Endothelial cell of umbilical vein (primary cell): ENCODE measurements at regions not wholly inside any gene's neighbourhood (a gene's known extent, or its start where the extent isn't known, plus 50 kb on each side); places are given as distances from the start of the nearest gene placed in this dataset.

Experiments
- BruUV-seq: library from RNA; stranded (reverse); fragments of 400-500 nt; replicated peaks from 2 replicates; lab custom pipeline; 2021; lab: Mats Ljungman, UMichigan
- CTCF ChIA-PET: fragments of 300-600, 350-600 bp; sonication (Branson Sonifier 250); formaldehyde crosslinking; loops from one replicate; lab custom pipeline; 2021; ENCODE audit warnings: antibody characterized with exemption, inconsistent platforms; lab: Charles Lee
- POLR2A ChIA-PET: fragments of 300-600, 350-600 bp; sonication (Branson Sonifier 250); formaldehyde crosslinking; loops from one replicate; lab custom pipeline; 2021; ENCODE audit warnings: antibody characterized with exemption, inconsistent platforms; lab: Charles Lee
- DNase-seq: peaks from one replicate; pipeline ENCODE4 v3.0.0-alpha.2; 2011; ENCODE audit warnings: low read depth, low spot score
- FAIRE-seq: peaks from 2 replicates; lab custom pipeline; 2011; peaks lifted over from hg19 to GRCh38; lab: Jason Lieb, UNC
- H2AFZ ChIP-seq: 2 replicates; pipeline ENCODE4 v1.6.0; 2012; ENCODE audit warnings: low read depth, low read length, control low read depth, inconsistent platforms
- H3K27ac ChIP-seq: 2 replicates; pipeline ENCODE4 v1.5.1; 2011; ENCODE audit warnings: low read depth, mild to moderate bottlenecking, control low read depth, low read length, moderate library complexity; ENCODE audit not compliant: insufficient read depth
- H3K27me3 ChIP-seq, 2 experiments: 2 replicates each; pipeline versions ENCODE4 v1.6.0 to v1.6.1; 2011; ENCODE audit warnings: low read length in 2 of 2, mixed read lengths in 1 of 2; ENCODE audit not compliant: control insufficient read depth in 2 of 2, insufficient read depth in 2 of 2
- H3K36me3 ChIP-seq, 2 experiments: 2 replicates in 1 of 2; 3 replicates in 1 of 2; pipeline ENCODE4 v1.5.1; 2011; ENCODE audit warnings: low read length in 2 of 2, mild to moderate bottlenecking in 1 of 2, moderate library complexity in 1 of 2; ENCODE audit not compliant: control insufficient read depth in 2 of 2, insufficient read depth in 2 of 2; ENCODE audit errors: extremely low read depth in 1 of 2
- H3K4me1 ChIP-seq: 3 replicates; pipeline ENCODE4 v1.5.1; 2011; ENCODE audit warnings: mild to moderate bottlenecking, low read length; ENCODE audit not compliant: control insufficient read depth, insufficient read depth; ENCODE audit errors: extremely low read depth
- H3K4me2 ChIP-seq: 2 replicates; pipeline ENCODE4 v1.6.1; 2011; ENCODE audit warnings: low read length, control low read depth, mixed read lengths; ENCODE audit not compliant: insufficient read depth
- H3K4me3 ChIP-seq, 3 experiments: fragments of 200-600 bp in 1 of 3; sonication (generic), shearing (Covaris generic) in 1 of 3; replicated peaks in 1 of 3; 2 replicates each; pipeline ENCODE4 v1.5.1; 2011 to 2016; ENCODE audit warnings: control low read depth in 3 of 3, low read length in 3 of 3, mild to moderate bottlenecking in 2 of 3, inconsistent platforms in 1 of 3, low read depth in 1 of 3, moderate library complexity in 1 of 3; ENCODE audit not compliant: insufficient read depth in 1 of 3
- H3K79me2 ChIP-seq: 2 replicates; pipeline ENCODE4 v1.6.0; 2012; ENCODE audit warnings: low read length, inconsistent platforms; ENCODE audit not compliant: control insufficient read depth, insufficient read depth
- H3K9ac ChIP-seq: replicated peaks from 2 replicates; pipeline ENCODE3; 2011; ENCODE audit warnings: low read length, control low read depth; ENCODE audit not compliant: insufficient read depth; ENCODE audit errors: extremely low read depth
- H3K9me1 ChIP-seq: replicated peaks from 3 replicates; pipeline ENCODE4 v1.6.0; 2011; ENCODE audit warnings: mild to moderate bottlenecking, low read length; ENCODE audit not compliant: control insufficient read depth, insufficient read depth; ENCODE audit errors: extremely low read depth
- H3K9me3 ChIP-seq: replicated peaks from 2 replicates; pipeline ENCODE4 v1.5.1; 2012; ENCODE audit warnings: low read length, inconsistent platforms; ENCODE audit not compliant: control insufficient read depth, insufficient read depth
- H4K20me1 ChIP-seq: replicated peaks from 2 replicates; pipeline ENCODE3; 2011; ENCODE audit warnings: mild to moderate bottlenecking, low read length; ENCODE audit not compliant: control insufficient read depth, insufficient read depth; ENCODE audit errors: extremely low read depth
- CTCF ChIP-seq, 2 donors: IDR thresholded peaks; 1 replicate in 1 of 2; 2 replicates in 1 of 2; pipeline ENCODE4 v1.5.1; 2011; ENCODE audit warnings: low read length in 2 of 2, mild to moderate bottlenecking in 2 of 2, moderate library complexity in 2 of 2, control low read depth in 1 of 2, inconsistent platforms in 1 of 2, low read depth in 1 of 2; ENCODE audit not compliant: insufficient read depth in 1 of 2; ENCODE audit errors: extremely low read depth in 1 of 2
- EZH2 ChIP-seq: IDR thresholded peaks from 2 replicates; pipeline ENCODE4 v1.6.1; 2012; ENCODE audit warnings: borderline replicate concordance, low read depth, mild to moderate bottlenecking, moderate library complexity, low read length, inconsistent platforms; ENCODE audit not compliant: severe bottlenecking
- FOS ChIP-seq: IDR thresholded peaks from 2 replicates; pipeline ENCODE4 v1.6.1; 2011; ENCODE audit warnings: mild to moderate bottlenecking, low read length, moderate library complexity, borderline replicate concordance; ENCODE audit not compliant: insufficient read depth
- GATA2 ChIP-seq: IDR thresholded peaks from 2 replicates; pipeline ENCODE4 v1.7.0; 2011; ENCODE audit warnings: low read depth, mild to moderate bottlenecking, moderate library complexity, mixed read lengths, low read length; ENCODE audit not compliant: insufficient read length, insufficient read depth
- JUN ChIP-seq: IDR thresholded peaks from 2 replicates; pipeline ENCODE4 v1.6.1; 2011; ENCODE audit warnings: borderline replicate concordance, low read depth; ENCODE audit not compliant: insufficient read length, insufficient read depth
- MAX ChIP-seq: IDR thresholded peaks from 2 replicates; pipeline ENCODE4 v1.6.1; 2011; ENCODE audit not compliant: insufficient read depth, insufficient read length
- POLR2A ChIP-seq: IDR thresholded peaks from 2 replicates; pipeline ENCODE4 v1.6.1; 2012; ENCODE audit warnings: low read depth, mild to moderate bottlenecking, control low read depth, low read length
- dilution Hi-C: fragments of 300-500 bp; cut with MboI; formaldehyde crosslinking; loops from one replicate; pipeline ENCODE4 v1.15.0; 2019; ENCODE audit warnings: low sequenced_read_pairs; ENCODE audit not compliant: extremely low pct_ligation_motif_present
- intact Hi-C: fragments of 100-400 bp; cut with micrococcal nuclease; formaldehyde crosslinking; loops from one replicate; pipeline ENCODE4 v1.10.0; 2022

GRCh38 chr11:88405853-88406252 lies 68.3 kb upstream of the CTSC start:
- Histone ChIP-seq H3K9me3 (no peaks in the 10 kb centered on the region), H3K9me1 (no peaks in the 10 kb centered on the region), H3K4me2 (no peak overlapping the region), H3K4me3 (no peak overlapping the region), H3K9ac (no peak overlapping the region), H3K36me3 (no peaks in the 10 kb centered on the region), H3K4me1 (peaks cover 33% of the 10 kb centered on the region), H2AFZ (no peak overlapping the region), H4K20me1 (no peaks in the 10 kb centered on the region), H3K27ac (no peak overlapping the region), H3K27me3 (no peaks in the 10 kb centered on the region), H3K79me2 (no peaks in the 10 kb centered on the region)
- no peak for FAIRE-seq
- TF ChIP-seq FOS: no peak
- TF ChIP-seq EZH2: no peak
- TF ChIP-seq JUN: no peak
- no peak for TF ChIP-seq POLR2A
- TF ChIP-seq GATA2: no peak
- no peak for TF ChIP-seq MAX
- TF ChIP-seq CTCF (IDR thresholded peaks at IDR 0.05; ENCODE audit: extremely low read depth in 1 of 2, insufficient read depth in 1 of 2, low read depth in 1 of 2, low read length in 2 of 2): no peak
- no peak for DNase-seq
- ChIA-PET POLR2A (no interaction called here), CTCF (no interaction called here)
- BruUV-seq: no TSS peak
- intact Hi-C loops: no loop called here
- dilution Hi-C loops: no loop called here
